Ishikawa (cell line): ENCODE measurements at regions not wholly inside any gene's neighbourhood (a gene's known extent, or its start where the extent isn't known, plus 50 kb on each side); places are given as distances from the start of the nearest gene placed in this dataset.

Experiments used
- CEBPB ChIP-seq: IDR thresholded peaks from 2 replicates; pipeline ENCODE4 v1.6.1; 2012
- CREB1 ChIP-seq: IDR thresholded peaks from 2 replicates; pipeline ENCODE4 v1.6.1; 2012; ENCODE audit warnings: low read depth
- EGR1 ChIP-seq: IDR thresholded peaks from 2 replicates; pipeline ENCODE4 v1.6.1; 2012
- EP300 ChIP-seq: IDR thresholded peaks from 2 replicates; pipeline ENCODE4 v1.6.1; 2012; ENCODE audit warnings: borderline replicate concordance
- FOXM1 ChIP-seq: IDR thresholded peaks from 2 replicates; pipeline ENCODE4 v1.6.1; 2012; ENCODE audit warnings: low read depth, borderline replicate concordance
- MAX ChIP-seq: IDR thresholded peaks from 2 replicates; pipeline ENCODE4 v1.6.1; 2012
- NFIC ChIP-seq: IDR thresholded peaks from 2 replicates; pipeline ENCODE4 v1.6.1; 2012
- RAD21 ChIP-seq: IDR thresholded peaks from 2 replicates; pipeline ENCODE4 v1.6.1; 2012; ENCODE audit warnings: low read depth
- TAF1 ChIP-seq: IDR thresholded peaks from 2 replicates; pipeline ENCODE4 v1.6.1; 2012; ENCODE audit warnings: low read depth, mild to moderate bottlenecking
- TCF12 ChIP-seq: IDR thresholded peaks from 2 replicates; pipeline ENCODE4 v1.6.1; 2012; ENCODE audit warnings: low read depth
- TEAD4 ChIP-seq: IDR thresholded peaks from 2 replicates; pipeline ENCODE4 v1.6.1; 2012
- YY1 ChIP-seq: IDR thresholded peaks from 2 replicates; pipeline ENCODE4 v1.6.1; 2012; ENCODE audit warnings: low read depth
- ZBTB7A ChIP-seq: IDR thresholded peaks from 2 replicates; pipeline ENCODE4 v1.6.1; 2012; ENCODE audit warnings: low read depth
- TF ChIP-seq, protein P1 (sequence below): IDR thresholded peaks from 2 replicates; pipeline ENCODE4 v1.6.1; 2012
- TF ChIP-seq, protein P2 (sequence below): IDR thresholded peaks from 2 replicates; pipeline ENCODE4 v1.6.1; 2012; ENCODE audit warnings: low read depth, mild to moderate bottlenecking

DNA sequence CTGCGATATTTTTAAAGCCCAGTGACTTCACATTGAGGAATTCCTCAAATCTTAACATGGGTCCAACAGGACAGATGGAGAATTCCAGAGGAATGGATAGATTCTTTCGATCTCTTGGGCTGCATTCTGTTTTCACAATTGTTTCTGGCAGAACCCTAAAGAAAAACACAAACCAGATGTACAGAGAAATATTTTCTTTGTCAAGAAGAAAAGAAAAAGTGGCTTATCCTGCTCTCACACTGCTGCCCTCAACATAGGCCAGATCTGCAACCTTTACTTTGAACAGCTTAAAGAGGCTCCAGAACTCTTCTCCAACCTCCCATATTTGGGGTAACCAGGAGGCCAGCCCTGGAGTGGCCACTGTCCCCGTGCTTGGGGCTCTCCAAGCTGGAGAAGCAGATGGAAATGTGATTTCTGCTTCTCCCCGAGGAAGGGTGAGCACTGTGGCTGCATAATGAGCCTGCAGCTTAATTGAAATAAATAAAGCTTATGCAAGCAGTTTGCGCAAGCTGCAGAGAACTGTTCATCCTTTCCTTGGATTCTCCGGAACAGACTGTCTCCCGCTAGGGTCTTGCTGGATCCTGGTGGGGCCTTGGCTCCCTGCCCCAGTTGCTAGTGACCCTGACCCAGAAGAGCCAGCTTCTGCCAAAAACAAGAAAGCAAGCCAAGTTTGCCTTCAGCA is 453.2 kb upstream of the PROK2 start:
- no peak for TF ChIP-seq YY1
- no peak for TF ChIP-seq CREB1
- TF ChIP-seq EGR1: no peak
- no peak for TF ChIP-seq RAD21
- TF ChIP-seq ZBTB7A: no peak

- TF ChIP-seq ZBTB7A (no peak), TCF12 (no peak), EP300 (no peak), YY1 (no peak), RAD21 (no peak)
- TF ChIP-seq, protein P1, sequence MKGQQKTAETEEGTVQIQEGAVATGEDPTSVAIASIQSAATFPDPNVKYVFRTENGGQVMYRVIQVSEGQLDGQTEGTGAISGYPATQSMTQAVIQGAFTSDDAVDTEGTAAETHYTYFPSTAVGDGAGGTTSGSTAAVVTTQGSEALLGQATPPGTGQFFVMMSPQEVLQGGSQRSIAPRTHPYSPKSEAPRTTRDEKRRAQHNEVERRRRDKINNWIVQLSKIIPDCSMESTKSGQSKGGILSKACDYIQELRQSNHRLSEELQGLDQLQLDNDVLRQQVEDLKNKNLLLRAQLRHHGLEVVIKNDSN: no peak
Observed at GRCh38 chr3:72237679-72238009, 452.7 kb upstream of the PROK2 start.

DNA sequence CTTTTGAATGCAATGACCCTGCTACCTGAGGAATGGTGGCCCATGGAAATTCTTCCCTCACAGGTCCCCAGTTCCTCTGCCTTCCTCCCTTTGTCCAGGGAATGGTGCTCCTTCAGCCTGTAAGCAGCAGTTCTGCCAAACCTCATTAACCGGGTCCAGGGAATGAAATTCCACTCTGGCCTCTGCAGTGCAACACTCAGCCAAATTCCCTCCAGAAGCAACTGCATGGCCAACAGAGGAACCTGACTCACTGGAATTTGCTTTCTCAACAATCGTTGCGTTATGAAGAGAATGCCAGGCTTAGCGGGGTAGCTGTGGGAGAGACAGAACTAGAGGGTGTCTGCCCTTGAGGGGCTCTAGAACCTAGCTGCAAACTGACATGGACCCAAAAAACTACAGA is 449.4 kb upstream of the PROK2 start:
- TF ChIP-seq CEBPB (no peak), EGR1 (no peak), TCF12 (no peak), YY1 (no peak), NFIC (no peak), TEAD4 (no peak), RAD21 (no peak), EP300 (no peak), ZBTB7A (no peak)
- TF ChIP-seq, protein P1: no peak
- TF ChIP-seq, protein P2, sequence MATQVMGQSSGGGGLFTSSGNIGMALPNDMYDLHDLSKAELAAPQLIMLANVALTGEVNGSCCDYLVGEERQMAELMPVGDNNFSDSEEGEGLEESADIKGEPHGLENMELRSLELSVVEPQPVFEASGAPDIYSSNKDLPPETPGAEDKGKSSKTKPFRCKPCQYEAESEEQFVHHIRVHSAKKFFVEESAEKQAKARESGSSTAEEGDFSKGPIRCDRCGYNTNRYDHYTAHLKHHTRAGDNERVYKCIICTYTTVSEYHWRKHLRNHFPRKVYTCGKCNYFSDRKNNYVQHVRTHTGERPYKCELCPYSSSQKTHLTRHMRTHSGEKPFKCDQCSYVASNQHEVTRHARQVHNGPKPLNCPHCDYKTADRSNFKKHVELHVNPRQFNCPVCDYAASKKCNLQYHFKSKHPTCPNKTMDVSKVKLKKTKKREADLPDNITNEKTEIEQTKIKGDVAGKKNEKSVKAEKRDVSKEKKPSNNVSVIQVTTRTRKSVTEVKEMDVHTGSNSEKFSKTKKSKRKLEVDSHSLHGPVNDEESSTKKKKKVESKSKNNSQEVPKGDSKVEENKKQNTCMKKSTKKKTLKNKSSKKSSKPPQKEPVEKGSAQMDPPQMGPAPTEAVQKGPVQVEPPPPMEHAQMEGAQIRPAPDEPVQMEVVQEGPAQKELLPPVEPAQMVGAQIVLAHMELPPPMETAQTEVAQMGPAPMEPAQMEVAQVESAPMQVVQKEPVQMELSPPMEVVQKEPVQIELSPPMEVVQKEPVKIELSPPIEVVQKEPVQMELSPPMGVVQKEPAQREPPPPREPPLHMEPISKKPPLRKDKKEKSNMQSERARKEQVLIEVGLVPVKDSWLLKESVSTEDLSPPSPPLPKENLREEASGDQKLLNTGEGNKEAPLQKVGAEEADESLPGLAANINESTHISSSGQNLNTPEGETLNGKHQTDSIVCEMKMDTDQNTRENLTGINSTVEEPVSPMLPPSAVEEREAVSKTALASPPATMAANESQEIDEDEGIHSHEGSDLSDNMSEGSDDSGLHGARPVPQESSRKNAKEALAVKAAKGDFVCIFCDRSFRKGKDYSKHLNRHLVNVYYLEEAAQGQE: no peak

DNA sequence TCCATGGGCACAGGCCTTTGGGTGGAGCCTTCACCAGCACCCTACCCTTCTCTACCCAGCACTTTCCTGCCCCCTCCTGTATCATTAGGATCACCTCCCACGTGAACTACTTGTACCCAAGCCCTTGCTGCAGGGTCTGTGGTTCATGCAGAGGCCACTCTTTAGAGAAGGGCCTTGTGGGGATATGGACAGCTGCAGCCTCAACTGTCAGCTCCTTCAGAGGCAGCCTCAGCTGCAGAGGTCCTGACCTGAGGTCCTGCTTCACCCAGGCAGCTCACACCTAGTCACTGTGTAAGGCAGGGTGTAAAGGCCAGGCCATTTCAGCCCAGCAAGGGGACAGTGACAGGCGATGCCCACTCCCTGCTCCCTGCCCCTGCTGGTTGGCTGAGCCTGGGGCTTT is 448.6 kb upstream of the PROK2 start:
- TF ChIP-seq NFIC (no peak), EP300 (no peak), CREB1 (no peak), RAD21 (no peak), ZBTB7A (no peak), YY1 (no peak), MAX (no peak), TCF12 (no peak), FOXM1 (no peak), TEAD4 (no peak), EGR1 (no peak), TAF1 (no peak), CEBPB (no peak)
- TF ChIP-seq, protein P1: no peak
- TF ChIP-seq, protein P2: no peak

- TF ChIP-seq RAD21 (no peak), ZBTB7A (no peak), CREB1 (no peak), EP300 (no peak), EGR1 (no peak), TEAD4 (no peak), NFIC (no peak), TCF12 (no peak), TAF1 (no peak), CEBPB (no peak), MAX (no peak)
- TF ChIP-seq, protein P2: no peak
- TF ChIP-seq, protein P1: no peak
Observed at GRCh38 chr3:72232777-72233176, 447.8 kb upstream of the PROK2 start.
